ENCODE measurements at regions not wholly inside any gene's neighbourhood (a gene's known extent, or its start where the extent isn't known, plus 50 kb on each side); places are given as distances from the start of the nearest gene placed in this dataset.

DNA sequence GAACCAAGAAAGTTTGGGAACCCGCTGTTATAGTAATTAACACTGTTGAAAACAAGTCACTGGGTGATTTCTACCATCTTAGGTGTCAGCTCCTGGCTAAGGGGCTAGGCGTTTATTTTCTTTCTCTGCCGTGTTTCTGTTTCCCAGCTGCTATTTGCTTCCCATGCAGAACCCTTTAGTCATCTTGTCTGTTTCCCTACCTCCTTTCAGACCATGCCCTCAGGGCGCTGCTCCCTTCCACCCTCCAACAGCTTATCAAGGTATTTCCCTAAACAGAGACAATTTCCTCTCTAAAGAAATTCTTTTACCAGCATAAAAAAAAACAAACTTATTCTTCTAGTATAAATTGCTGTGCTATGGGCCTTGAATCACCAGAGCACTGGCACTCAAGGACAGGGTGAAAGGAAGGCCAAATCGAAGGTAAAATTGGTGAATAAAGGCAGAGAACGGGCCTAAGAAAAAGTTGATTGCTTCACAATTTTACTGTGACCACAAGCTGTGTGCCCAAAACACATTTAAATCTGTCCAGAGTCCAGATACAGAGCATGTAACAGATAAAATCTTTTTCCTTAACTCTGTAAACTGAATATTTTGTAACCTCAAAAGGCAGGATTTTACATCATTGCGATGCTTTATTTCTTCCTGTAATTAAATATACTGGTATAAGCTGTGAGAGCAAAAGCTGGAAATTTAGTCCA, 319.2 kb downstream of the ZNF621 start:
- Histone ChIP-seq H3K9me3 (no peaks in the 10 kb centered on the region), H3K4me3 (replicated peaks in 1 of 3) (no peak overlapping the region), H3K27me3 (no peaks in the 10 kb centered on the region), H3K27ac (no peak overlapping the region), H3K36me3 (no peaks in the 10 kb centered on the region), H3K4me1 (no peaks in the 10 kb centered on the region)
- TF ChIP-seq, protein P1, sequence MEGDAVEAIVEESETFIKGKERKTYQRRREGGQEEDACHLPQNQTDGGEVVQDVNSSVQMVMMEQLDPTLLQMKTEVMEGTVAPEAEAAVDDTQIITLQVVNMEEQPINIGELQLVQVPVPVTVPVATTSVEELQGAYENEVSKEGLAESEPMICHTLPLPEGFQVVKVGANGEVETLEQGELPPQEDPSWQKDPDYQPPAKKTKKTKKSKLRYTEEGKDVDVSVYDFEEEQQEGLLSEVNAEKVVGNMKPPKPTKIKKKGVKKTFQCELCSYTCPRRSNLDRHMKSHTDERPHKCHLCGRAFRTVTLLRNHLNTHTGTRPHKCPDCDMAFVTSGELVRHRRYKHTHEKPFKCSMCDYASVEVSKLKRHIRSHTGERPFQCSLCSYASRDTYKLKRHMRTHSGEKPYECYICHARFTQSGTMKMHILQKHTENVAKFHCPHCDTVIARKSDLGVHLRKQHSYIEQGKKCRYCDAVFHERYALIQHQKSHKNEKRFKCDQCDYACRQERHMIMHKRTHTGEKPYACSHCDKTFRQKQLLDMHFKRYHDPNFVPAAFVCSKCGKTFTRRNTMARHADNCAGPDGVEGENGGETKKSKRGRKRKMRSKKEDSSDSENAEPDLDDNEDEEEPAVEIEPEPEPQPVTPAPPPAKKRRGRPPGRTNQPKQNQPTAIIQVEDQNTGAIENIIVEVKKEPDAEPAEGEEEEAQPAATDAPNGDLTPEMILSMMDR (IDR thresholded peaks at IDR 0.05): no peak
- DNase-seq: no peak
- 75 to 80% methylated on average over 7 of the region's 7 CpGs for WGBS, 2 donors
- intact Hi-C loops (cut with DNase I): no loop called here

DNA sequence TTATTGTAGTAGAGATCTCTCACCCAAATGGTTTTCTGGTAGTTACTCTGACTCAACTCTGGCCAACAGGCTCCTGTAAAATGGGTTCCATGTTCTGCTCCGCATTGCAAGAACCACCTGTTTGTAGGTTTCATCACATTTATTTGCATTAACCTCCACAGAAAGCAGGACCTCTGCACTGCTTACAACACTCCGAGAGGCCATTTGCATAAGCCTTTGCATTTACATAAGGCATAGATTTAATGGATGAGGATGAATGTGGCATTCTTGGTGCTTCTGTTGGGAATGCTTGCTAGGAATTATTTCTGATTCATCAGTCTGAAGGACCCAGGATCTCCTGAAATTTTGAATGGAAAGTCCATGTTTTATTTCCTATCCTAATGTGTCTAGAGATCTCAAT, 320.1 kb downstream of the ZNF621 start:
- 95 to 96% methylated on average over 2 of the region's 2 CpGs for WGBS, 2 donors
- TF ChIP-seq, protein P1 (IDR thresholded peaks at IDR 0.05): no peak
- TF ChIP-seq POLR2A (IDR thresholded peaks at IDR 0.05): no peak
- no peaks in the 10 kb centered on the region for H3K9me3 ChIP-seq
- no peak for DNase-seq
- H3K27ac ChIP-seq: no peak overlapping the region
- H3K27me3 ChIP-seq: no peaks in the 10 kb centered on the region
- H3K4me1 ChIP-seq: no peaks in the 10 kb centered on the region
- intact Hi-C loops (cut with DNase I): no loop called here
- no peaks in the 10 kb centered on the region for H3K36me3 ChIP-seq
- no peak overlapping the region for H3K4me3 ChIP-seq (replicated peaks in 1 of 3)

DNA sequence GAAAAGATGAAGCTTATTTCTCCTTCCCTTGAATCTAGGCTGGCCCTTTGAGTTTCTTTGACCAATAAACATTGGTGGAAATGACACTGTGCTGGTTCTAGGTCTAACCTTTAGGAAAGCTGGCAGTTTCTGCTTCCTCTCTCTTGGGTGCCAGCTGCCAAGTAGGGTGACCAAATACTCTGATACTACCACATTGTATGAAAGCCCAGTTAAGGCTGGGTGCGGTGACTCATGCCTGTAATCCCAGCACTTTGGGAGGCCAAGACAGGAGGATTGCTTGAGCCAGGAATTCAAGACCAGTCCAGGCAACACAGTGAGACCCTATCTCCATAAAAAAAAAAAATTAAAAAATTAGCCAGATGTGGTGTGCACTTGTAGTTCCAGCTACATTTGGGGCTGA, 320.7 kb downstream of the ZNF621 start:
- no peaks in the 10 kb centered on the region for H3K36me3 ChIP-seq
- no peak for DNase-seq
- TF ChIP-seq POLR2A (IDR thresholded peaks at IDR 0.05): no peak
- TF ChIP-seq, protein P1 (IDR thresholded peaks at IDR 0.05): no peak
- H3K9me3 ChIP-seq: no peaks in the 10 kb centered on the region
- no peaks in the 10 kb centered on the region for H3K27me3 ChIP-seq
- no peak overlapping the region for H3K4me3 ChIP-seq (replicated peaks in 1 of 3)
- H3K4me1 ChIP-seq: no peaks in the 10 kb centered on the region
- intact Hi-C loops (cut with DNase I): no loop called here
- no peak overlapping the region for H3K27ac ChIP-seq
- WGBS, 2 donors: 94 to 100% methylated on average over 1 of the region's 1 CpG

DNA sequence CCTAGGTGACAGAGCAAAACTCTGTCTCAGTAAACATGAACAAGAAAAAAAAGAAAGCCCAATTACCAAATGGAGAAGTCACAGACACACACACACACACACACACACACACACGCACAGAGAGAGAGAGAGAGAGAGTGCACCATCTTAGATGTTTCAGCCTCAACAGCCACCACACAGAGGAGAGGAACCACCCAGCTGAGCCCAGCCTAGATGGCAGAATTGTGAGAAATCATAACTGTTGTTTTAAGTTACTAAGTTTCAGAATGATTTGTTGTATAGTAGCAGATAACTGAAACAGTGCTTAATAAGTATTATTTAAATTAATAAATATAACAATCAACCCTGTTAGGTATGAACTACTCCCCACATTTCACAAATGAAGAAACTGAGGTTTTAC, 321.2 kb downstream of the ZNF621 start:
- H3K36me3 ChIP-seq: no peaks in the 10 kb centered on the region
- no peak for DNase-seq
- H3K27ac ChIP-seq: no peak overlapping the region
- WGBS, 2 donors: 55 to 71% methylated on average over 1 of the region's 1 CpG
- intact Hi-C loops (cut with DNase I): no loop called here
- H3K4me1 ChIP-seq: no peaks in the 10 kb centered on the region
- TF ChIP-seq, protein P1 (IDR thresholded peaks at IDR 0.05): no peak
- no peak for TF ChIP-seq POLR2A (IDR thresholded peaks at IDR 0.05)
- H3K4me3 ChIP-seq (replicated peaks in 1 of 3): no peak overlapping the region
- H3K27me3 ChIP-seq: no peaks in the 10 kb centered on the region
- H3K9me3 ChIP-seq: no peaks in the 10 kb centered on the region

DNA sequence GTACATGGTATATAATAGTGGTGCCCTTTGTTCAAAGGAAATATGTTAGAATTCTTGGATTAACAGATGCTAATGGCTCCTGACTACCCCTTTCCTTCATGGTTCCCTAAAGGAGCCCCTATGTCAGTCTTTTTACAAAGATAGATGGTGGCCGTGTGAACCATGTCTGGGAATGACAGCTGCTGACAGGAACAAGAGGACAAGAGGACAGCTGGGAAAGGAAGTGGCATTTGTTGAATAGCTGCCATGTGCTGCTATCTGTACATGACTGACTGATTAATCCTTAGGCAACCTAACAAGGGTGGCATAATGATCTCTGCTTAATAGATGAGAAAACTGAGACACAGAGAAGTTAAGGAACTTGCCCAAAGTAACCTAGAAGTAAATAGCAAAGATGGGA, 321.7 kb downstream of the ZNF621 start:
- WGBS, 2 donors: 83 to 86% methylated on average over 1 of the region's 1 CpG
- no peaks in the 10 kb centered on the region for H3K36me3 ChIP-seq
- intact Hi-C loops (cut with DNase I): no loop called here
- no peaks in the 10 kb centered on the region for H3K27me3 ChIP-seq
- no peak overlapping the region for H3K4me3 ChIP-seq (replicated peaks in 1 of 3)
- no peaks in the 10 kb centered on the region for H3K4me1 ChIP-seq
- TF ChIP-seq POLR2A (IDR thresholded peaks at IDR 0.05): no peak
- TF ChIP-seq, protein P1 (IDR thresholded peaks at IDR 0.05): no peak
- no peak for DNase-seq
- H3K27ac ChIP-seq: no peak overlapping the region
- no peaks in the 10 kb centered on the region for H3K9me3 ChIP-seq

Measured in thyroid gland (tissue), 4 donors.